HG03060 (cell line): ENCODE measurements at regions not wholly inside any gene's neighbourhood (a gene's known extent, or its start where the extent isn't known, plus 50 kb on each side); places are given as distances from the start of the nearest gene placed in this dataset.
A peak's percentile ranks its signal among the peaks of the same experiment; 100 is the strongest.
"Not testable (repeated sequence)": the region's sequence is repeated elsewhere in the genome, so short reads cannot be mapped to it uniquely, and the experiment has no call there.

Experiments
- ATAC-seq: cut with Tn5 transposase; IDR thresholded peaks from one replicate; pipeline ENCODE4 v1.9.1; 2021; ENCODE audit warnings: low read depth, moderate number of reproducible peaks; ENCODE audit not compliant: unreplicated experiment

- ATAC-seq: no peak
These were observed 223.2 kb downstream of the KTN1 start for GRCh38 chr14:55802986-55803872.

GRCh38 chr14:55803873-55804553, 224.0 kb downstream of the KTN1 start:
- ATAC-seq: no peak

- no peak for ATAC-seq
These were observed 225.2 kb downstream of the KTN1 start for GRCh38 chr14:55805250-55805649.

- peak; percentile 73 for ATAC-seq
These were observed 227.3 kb downstream of the KTN1 start for GRCh38 chr14:55807053-55807880.

GRCh38 chr14:55807881-55808379, 227.9 kb downstream of the KTN1 start:
- no peak for ATAC-seq

- ATAC-seq: no peak
These were observed 233.6 kb downstream of the KTN1 start for GRCh38 chr14:55813630-55814029.

GRCh38 chr14:55814064-55814463, 234.1 kb downstream of the KTN1 start:
- no peak for ATAC-seq

GRCh38 chr14:55814873-55815272, 234.9 kb downstream of the KTN1 start:
- no peak for ATAC-seq

GRCh38 chr14:55816225-55816624, 236.2 kb downstream of the KTN1 start:
- ATAC-seq: no peak

GRCh38 chr14:55819610-55820304, 239.8 kb downstream of the KTN1 start:
- ATAC-seq: peak; percentile 77

GRCh38 chr14:55822906-55823305, 242.9 kb downstream of the KTN1 start:
- ATAC-seq: no peak

- no peak for ATAC-seq
These were observed 252.3 kb downstream of the KTN1 start for GRCh38 chr14:55832122-55832911.

GRCh38 chr14:55832974-55833373, 253.0 kb downstream of the KTN1 start:
- ATAC-seq: no peak

- no peak for ATAC-seq
These were observed 254.4 kb downstream of the KTN1 start for GRCh38 chr14:55834390-55834789.

- ATAC-seq: no peak
These were observed 256.0 kb downstream of the KTN1 start for GRCh38 chr14:55835985-55836384.

- ATAC-seq: no peak
These were observed 257.5 kb downstream of the KTN1 start for GRCh38 chr14:55837467-55837866.

GRCh38 chr14:55838529-55839052, 258.6 kb downstream of the KTN1 start:
- ATAC-seq: no peak

GRCh38 chr14:55839301-55839947, 259.4 kb downstream of the KTN1 start:
- not testable (repeated sequence) for ATAC-seq

- ATAC-seq: no peak
These were observed 260.8 kb downstream of the KTN1 start for GRCh38 chr14:55840821-55841220.
